GM12878 (cell line): ENCODE measurements at regions not wholly inside any gene's neighbourhood (a gene's known extent, or its start where the extent isn't known, plus 50 kb on each side); places are given as distances from the start of the nearest gene placed in this dataset.

Experiments
- ATAC-seq: fragments of 200-7000 bp; cut with Tn5 transposase; 3 replicates; pipeline ENCODE4 v1.9.1; 2020; ENCODE audit warnings: mild to moderate bottlenecking, moderate library complexity
- BruUV-seq: library from RNA; stranded (reverse); fragments of 400-500 nt; replicated peaks from 2 replicates; lab custom pipeline; 2021; lab: Mats Ljungman, UMichigan
- CTCF ChIA-PET: fragments of 300-600 bp; sonication (Branson Sonifier 250); formaldehyde crosslinking; extraction: SDS; loops from one replicate; lab custom pipeline; 2021; ENCODE audit warnings: inconsistent platforms; lab: Yijun Ruan, JAX
- POLR2A ChIA-PET: fragments of 350-600 bp; formaldehyde crosslinking; extraction: SDS; loops from one replicate; lab custom pipeline; 2021; ENCODE audit warnings: inconsistent platforms; lab: Charles Lee
- RAD21 ChIA-PET: fragments of 300-600 bp; sonication (Branson Sonifier 250); formaldehyde crosslinking; loops from one replicate; lab custom pipeline; 2023; ENCODE audit warnings: antibody characterized with exemption; ENCODE audit not compliant: unreplicated experiment; lab: Charles Lee
- SMC1A ChIA-PET: fragments of 300-600 bp; sonication (Branson Sonifier 250); formaldehyde crosslinking; loops from one replicate; lab custom pipeline; 2023; ENCODE audit not compliant: unreplicated experiment, uncharacterized antibody; lab: Charles Lee
- DNase-seq: peaks from one replicate; pipeline ENCODE4 v3.0.0-alpha.2; 2011; ENCODE audit warnings: low read depth, low spot score
- FAIRE-seq: peaks from 3 replicates; lab custom pipeline; 2011; peaks lifted over from hg19 to GRCh38; lab: Jason Lieb, UNC
- H2AFZ ChIP-seq: 2 replicates; pipeline ENCODE4 v1.6.0; 2011; ENCODE audit warnings: low read depth, low read length, control low read depth; ENCODE audit not compliant: control insufficient read depth
- H3K27ac ChIP-seq: 2 replicates; pipeline ENCODE4 v1.5.1; 2011; ENCODE audit warnings: control low read depth; ENCODE audit not compliant: control insufficient read depth, insufficient read depth
- H3K27me3 ChIP-seq, 2 experiments: replicated peaks in 1 of 2; 2 replicates each; pipeline versions ENCODE4 v1.6.0 to v1.6.1; 2011; ENCODE audit warnings: low read length in 1 of 2; ENCODE audit not compliant: control insufficient read depth in 2 of 2, insufficient read depth in 2 of 2
- H3K36me3 ChIP-seq, 2 experiments: 2 replicates each; pipeline ENCODE4 v1.5.1; 2011; ENCODE audit warnings: low read length in 1 of 2; ENCODE audit not compliant: control insufficient read depth in 2 of 2, insufficient read depth in 2 of 2
- H3K4me1 ChIP-seq: 2 replicates; pipeline ENCODE4 v1.6.1; 2011; ENCODE audit warnings: mild to moderate bottlenecking, low read length, moderate library complexity, mixed read lengths; ENCODE audit not compliant: control insufficient read depth, insufficient read depth
- H3K4me2 ChIP-seq: 2 replicates; pipeline ENCODE4 v1.6.0; 2011; ENCODE audit warnings: control low read depth; ENCODE audit not compliant: control insufficient read depth, insufficient read depth
- H3K4me3 ChIP-seq: fragments of 200-600 bp; sonication (generic); 2 replicates; pipeline ENCODE4 v1.5.1; 2016
- H3K79me2 ChIP-seq: 2 replicates; pipeline ENCODE4 v1.6.0; 2011; ENCODE audit warnings: low read length; ENCODE audit not compliant: control insufficient read depth, insufficient read depth
- H3K9ac ChIP-seq: 2 replicates; pipeline ENCODE4 v1.8.0; 2011; ENCODE audit warnings: low read length, control low read depth, mixed read lengths; ENCODE audit not compliant: control insufficient read depth, insufficient read depth
- H3K9me3 ChIP-seq: replicated peaks from 3 replicates; pipeline ENCODE4 v1.5.1; 2011; ENCODE audit warnings: mild to moderate bottlenecking, low read length; ENCODE audit not compliant: control insufficient read depth, insufficient read depth
- H4K20me1 ChIP-seq: 2 replicates; pipeline ENCODE4 v1.6.0; 2011; ENCODE audit not compliant: control insufficient read depth, insufficient read depth
- HCFC1 ChIP-seq: fragments of 150-350 bp; IDR thresholded peaks from 2 replicates; pipeline ENCODE4 v1.6.1; 2014; ENCODE audit warnings: low read length
- HDAC6 ChIP-seq: fragments of 200-600 bp; sonication (generic); IDR thresholded peaks from one replicate; pipeline ENCODE4 v1.8.0; 2017; ENCODE audit warnings: antibody characterized with exemption; ENCODE audit not compliant: unreplicated experiment
- KDM1A ChIP-seq: fragments of 200-600 bp; sonication (generic); IDR thresholded peaks from 2 replicates; pipeline ENCODE4 v1.6.1; 2016; ENCODE audit warnings: borderline replicate concordance
- KLF5 ChIP-seq: fragments of 450-650 bp; IDR thresholded peaks from 2 replicates; pipeline ENCODE4 v1.6.1; 2014; ENCODE audit warnings: mild to moderate bottlenecking; ENCODE audit not compliant: partially characterized antibody
- POLR2AphosphoS5 ChIP-seq: IDR thresholded peaks from 2 replicates; pipeline ENCODE4 v1.6.1; 2011; ENCODE audit warnings: mild to moderate bottlenecking, low read length, inconsistent platforms
- SMAD1 ChIP-seq: fragments of 450-650 bp; IDR thresholded peaks from 2 replicates; pipeline ENCODE4 v1.6.1; 2018; ENCODE audit warnings: mild to moderate bottlenecking, low read depth; ENCODE audit not compliant: partially characterized antibody
- SUPT20H ChIP-seq: IDR thresholded peaks from 2 replicates; pipeline ENCODE4 v1.6.1; 2011; ENCODE audit warnings: low read depth, mild to moderate bottlenecking, low read length, moderate library complexity, borderline replicate concordance; ENCODE audit not compliant: control insufficient read depth
- ZZZ3 ChIP-seq: IDR thresholded peaks from 2 replicates; pipeline ENCODE4 v1.6.1; 2011; ENCODE audit warnings: low read depth; ENCODE audit not compliant: control insufficient read depth, insufficient read length
- WGBS: methylation state at CpG from one replicate; pipeline ENCODE4 v1.1.6; 2016; ENCODE audit warnings: low lambda C conversion rate; ENCODE audit not compliant: insufficient replicate concordance, insufficient coverage; ENCODE audit errors: missing lambda C conversion rate; 5-methylcytosine and 5-hydroxymethylcytosine counted together
- in situ Hi-C: fragments of 300-500 bp; cut with MboI; formaldehyde crosslinking; loops from 9 replicates; pipeline ENCODE4 v1.14.3; 2018; ENCODE audit warnings: mixed read lengths
- intact Hi-C: fragments of 100-400 bp; cut with micrococcal nuclease; formaldehyde crosslinking; loops from one replicate; pipeline ENCODE4 v1.14.2; 2022; ENCODE audit not compliant: unreplicated experiment
- TF ChIP-seq, protein P1 (sequence below): fragments of 450-650 bp; IDR thresholded peaks from 2 replicates; pipeline ENCODE4 v1.6.1; 2017; ENCODE audit warnings: mild to moderate bottlenecking, low read depth, inconsistent platforms; ENCODE audit not compliant: poor library complexity, severe bottlenecking
- TF ChIP-seq, protein P2 (sequence below): fragments of 450-650 bp; IDR thresholded peaks from 2 replicates; pipeline ENCODE4 v1.6.1; 2016; ENCODE audit warnings: mild to moderate bottlenecking

DNA sequence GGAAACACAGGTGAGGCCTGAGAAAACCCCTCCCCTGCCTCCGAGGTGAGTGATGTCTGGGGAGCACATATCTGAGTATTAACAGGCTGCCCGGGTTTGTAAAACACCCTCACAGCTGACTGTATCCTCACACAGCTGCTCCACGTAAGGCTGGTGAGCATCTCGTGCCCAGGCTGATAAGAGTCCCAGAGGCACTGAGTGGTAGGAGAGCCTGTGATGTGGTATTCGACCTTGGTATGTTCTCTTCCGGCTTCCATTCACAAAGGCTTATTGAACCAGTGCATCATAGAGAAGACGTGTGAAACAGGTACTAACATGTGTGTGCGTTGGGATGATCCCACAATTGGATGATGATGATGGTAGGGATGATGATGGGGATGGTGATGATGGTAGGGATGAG, 71.7 kb downstream of the RASSF10 start:
- no peaks in the 10 kb centered on the region for H3K36me3 ChIP-seq
- BruUV-seq = no TSS peak
- no peaks in the 10 kb centered on the region; a peak in 2 of 4 replicates for H3K27me3 ChIP-seq
- no peaks in the 10 kb centered on the region for H3K79me2 ChIP-seq
- TF ChIP-seq, protein P1, sequence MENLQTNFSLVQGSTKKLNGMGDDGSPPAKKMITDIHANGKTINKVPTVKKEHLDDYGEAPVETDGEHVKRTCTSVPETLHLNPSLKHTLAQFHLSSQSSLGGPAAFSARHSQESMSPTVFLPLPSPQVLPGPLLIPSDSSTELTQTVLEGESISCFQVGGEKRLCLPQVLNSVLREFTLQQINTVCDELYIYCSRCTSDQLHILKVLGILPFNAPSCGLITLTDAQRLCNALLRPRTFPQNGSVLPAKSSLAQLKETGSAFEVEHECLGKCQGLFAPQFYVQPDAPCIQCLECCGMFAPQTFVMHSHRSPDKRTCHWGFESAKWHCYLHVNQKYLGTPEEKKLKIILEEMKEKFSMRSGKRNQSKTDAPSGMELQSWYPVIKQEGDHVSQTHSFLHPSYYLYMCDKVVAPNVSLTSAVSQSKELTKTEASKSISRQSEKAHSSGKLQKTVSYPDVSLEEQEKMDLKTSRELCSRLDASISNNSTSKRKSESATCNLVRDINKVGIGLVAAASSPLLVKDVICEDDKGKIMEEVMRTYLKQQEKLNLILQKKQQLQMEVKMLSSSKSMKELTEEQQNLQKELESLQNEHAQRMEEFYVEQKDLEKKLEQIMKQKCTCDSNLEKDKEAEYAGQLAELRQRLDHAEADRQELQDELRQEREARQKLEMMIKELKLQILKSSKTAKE = no peak
- no peak for TF ChIP-seq KDM1A
- no peak for TF ChIP-seq SMAD1
- TF ChIP-seq HDAC6 = no peak
- TF ChIP-seq POLR2AphosphoS5 = no peak
- TF ChIP-seq HCFC1 = no peak
- TF ChIP-seq SUPT20H = no peak
- no peak for TF ChIP-seq KLF5
- TF ChIP-seq ZZZ3 = no peak
- TF ChIP-seq, protein P2, sequence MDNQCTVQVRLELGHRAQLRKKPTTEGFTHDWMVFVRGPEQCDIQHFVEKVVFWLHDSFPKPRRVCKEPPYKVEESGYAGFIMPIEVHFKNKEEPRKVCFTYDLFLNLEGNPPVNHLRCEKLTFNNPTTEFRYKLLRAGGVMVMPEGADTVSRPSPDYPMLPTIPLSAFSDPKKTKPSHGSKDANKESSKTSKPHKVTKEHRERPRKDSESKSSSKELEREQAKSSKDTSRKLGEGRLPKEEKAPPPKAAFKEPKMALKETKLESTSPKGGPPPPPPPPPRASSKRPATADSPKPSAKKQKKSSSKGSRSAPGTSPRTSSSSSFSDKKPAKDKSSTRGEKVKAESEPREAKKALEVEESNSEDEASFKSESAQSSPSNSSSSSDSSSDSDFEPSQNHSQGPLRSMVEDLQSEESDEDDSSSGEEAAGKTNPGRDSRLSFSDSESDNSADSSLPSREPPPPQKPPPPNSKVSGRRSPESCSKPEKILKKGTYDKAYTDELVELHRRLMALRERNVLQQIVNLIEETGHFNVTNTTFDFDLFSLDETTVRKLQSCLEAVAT = no peak
- no peak for FAIRE-seq
- ChIA-PET RAD21 (no interaction called here), CTCF (no interaction called here), SMC1A (interaction anchor here (0.7 to 1.2 kb wide), 2 partner anchors 18 to 20 kb away, joined by 3 read pairs; no protein-coding TSS in a partner anchor), POLR2A (no interaction called here)
- WGBS = 17% methylated on average over 8 of the region's 8 CpGs
- H3K4me2 ChIP-seq = no peak overlapping the region
- ATAC-seq = peak; percentile 17; the same call in 1 of the 3 replicates
- H3K27ac ChIP-seq = no peak overlapping the region
- in situ Hi-C loops (no loop called here), intact Hi-C loops (no loop called here)
- no peak overlapping the region for H2AFZ ChIP-seq
- H3K4me3 ChIP-seq = no peak overlapping the region
- no peaks in the 10 kb centered on the region for H4K20me1 ChIP-seq
- DNase-seq = no peak
- H3K4me1 ChIP-seq = no peaks in the 10 kb centered on the region
- H3K9me3 ChIP-seq = no peaks in the 10 kb centered on the region
- H3K9ac ChIP-seq = no peak overlapping the region
